ENCODE measurements at regions not wholly inside any gene's neighbourhood (a gene's known extent, or its start where the extent isn't known, plus 50 kb on each side); places are given as distances from the start of the nearest gene placed in this dataset.

DNA sequence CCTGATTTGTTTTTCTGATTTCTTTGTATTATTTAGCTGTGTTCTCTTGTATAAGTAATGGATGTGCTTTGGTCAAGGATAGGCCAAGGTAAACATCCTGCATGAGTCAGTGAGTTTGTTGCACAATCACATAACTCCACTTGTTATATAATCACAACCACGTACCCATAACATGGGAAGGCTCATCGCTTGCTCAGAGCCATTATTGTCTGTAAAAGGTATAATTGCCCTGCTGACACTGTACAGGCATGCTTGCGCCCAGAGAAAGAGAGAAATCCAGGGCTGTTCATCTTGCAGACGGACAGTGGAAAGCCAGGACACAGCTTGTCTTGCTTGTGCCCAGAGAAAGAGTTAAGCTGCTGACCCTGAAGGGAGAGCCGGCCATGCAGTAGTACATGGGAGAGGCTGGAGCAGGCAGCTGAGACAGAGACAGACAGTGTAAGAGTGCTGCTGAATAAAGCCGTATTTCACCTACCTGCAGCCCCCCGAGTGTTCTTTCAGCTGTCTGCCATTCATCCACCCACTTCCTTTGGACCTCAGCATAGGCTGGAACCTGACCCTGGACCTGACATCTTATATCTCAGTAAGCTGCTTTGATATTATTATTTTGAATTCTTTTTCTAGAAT is 174.7 kb upstream of the DAAM1 start:
- peaks cover 7% of the 10 kb centered on the region for H3K36me3 Mint-ChIP-seq (ENCODE audit: insufficient read depth, unreplicated experiment)
- TF ChIP-seq, protein P1, sequence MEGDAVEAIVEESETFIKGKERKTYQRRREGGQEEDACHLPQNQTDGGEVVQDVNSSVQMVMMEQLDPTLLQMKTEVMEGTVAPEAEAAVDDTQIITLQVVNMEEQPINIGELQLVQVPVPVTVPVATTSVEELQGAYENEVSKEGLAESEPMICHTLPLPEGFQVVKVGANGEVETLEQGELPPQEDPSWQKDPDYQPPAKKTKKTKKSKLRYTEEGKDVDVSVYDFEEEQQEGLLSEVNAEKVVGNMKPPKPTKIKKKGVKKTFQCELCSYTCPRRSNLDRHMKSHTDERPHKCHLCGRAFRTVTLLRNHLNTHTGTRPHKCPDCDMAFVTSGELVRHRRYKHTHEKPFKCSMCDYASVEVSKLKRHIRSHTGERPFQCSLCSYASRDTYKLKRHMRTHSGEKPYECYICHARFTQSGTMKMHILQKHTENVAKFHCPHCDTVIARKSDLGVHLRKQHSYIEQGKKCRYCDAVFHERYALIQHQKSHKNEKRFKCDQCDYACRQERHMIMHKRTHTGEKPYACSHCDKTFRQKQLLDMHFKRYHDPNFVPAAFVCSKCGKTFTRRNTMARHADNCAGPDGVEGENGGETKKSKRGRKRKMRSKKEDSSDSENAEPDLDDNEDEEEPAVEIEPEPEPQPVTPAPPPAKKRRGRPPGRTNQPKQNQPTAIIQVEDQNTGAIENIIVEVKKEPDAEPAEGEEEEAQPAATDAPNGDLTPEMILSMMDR (IDR thresholded peaks at IDR 0.05; ENCODE audit: unreplicated experiment) = no peak
- no peaks in the 10 kb centered on the region for H3K4me1 Mint-ChIP-seq (ENCODE audit: insufficient read depth, unreplicated experiment)
- no TSS peak for BruUV-seq (replicated peaks)
- no peak overlapping the region for H3K27ac Mint-ChIP-seq (ENCODE audit: low read depth, unreplicated experiment)
- H3K4me3 Mint-ChIP-seq (ENCODE audit: unreplicated experiment) = no peak overlapping the region
- H3K27me3 Mint-ChIP-seq (ENCODE audit: insufficient read depth, unreplicated experiment) = peaks cover 8% of the 10 kb centered on the region
- POLR2A ChIA-PET = no interaction called here
- DNase-seq (ENCODE audit: unreplicated experiment) = peak; percentile 80
- intact Hi-C loops (cut with micrococcal nuclease) = no loop called here
- H3K9me3 Mint-ChIP-seq (ENCODE audit: unreplicated experiment) = no peaks in the 10 kb centered on the region
- CTCF ChIA-PET = no interaction called here

DNA sequence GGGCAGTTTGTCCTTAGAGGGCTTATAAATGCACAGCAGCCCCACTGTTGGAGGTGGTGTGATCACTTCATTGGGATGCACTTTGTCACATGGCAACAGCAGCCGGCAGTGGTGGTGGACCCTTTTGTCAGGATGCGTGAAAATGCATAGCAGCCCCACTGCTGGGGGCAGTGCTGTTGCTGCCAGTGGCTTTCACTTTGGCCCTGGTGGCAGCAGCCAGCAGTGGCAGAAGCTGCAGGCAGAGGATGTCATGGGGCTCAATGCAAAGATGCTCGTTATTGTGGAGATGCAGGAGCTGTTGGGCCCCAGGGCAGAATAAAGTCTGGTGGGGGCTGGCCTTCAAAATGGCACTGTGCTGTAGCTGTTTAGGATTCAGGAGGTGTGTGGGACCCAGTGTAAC is 173.0 kb upstream of the DAAM1 start:
- peaks cover 7% of the 10 kb centered on the region for H3K36me3 Mint-ChIP-seq (ENCODE audit: insufficient read depth, unreplicated experiment)
- no peaks in the 10 kb centered on the region for H3K27me3 Mint-ChIP-seq (ENCODE audit: insufficient read depth, unreplicated experiment)
- CTCF ChIA-PET = interaction anchor here (1.0 kb wide), 1 partner anchor 13 kb away, joined by 3 read pairs; no protein-coding TSS in a partner anchor
- intact Hi-C loops (cut with micrococcal nuclease) = no loop called here
- no peaks in the 10 kb centered on the region for H3K9me3 Mint-ChIP-seq (ENCODE audit: unreplicated experiment)
- TF ChIP-seq, protein P1 (IDR thresholded peaks at IDR 0.05; ENCODE audit: unreplicated experiment) = no peak
- no TSS peak for BruUV-seq (replicated peaks)
- DNase-seq (ENCODE audit: unreplicated experiment) = no peak
- no peak overlapping the region for H3K4me3 Mint-ChIP-seq (ENCODE audit: unreplicated experiment)
- H3K4me1 Mint-ChIP-seq (ENCODE audit: insufficient read depth, unreplicated experiment) = no peaks in the 10 kb centered on the region
- no peak overlapping the region for H3K27ac Mint-ChIP-seq (ENCODE audit: low read depth, unreplicated experiment)
- POLR2A ChIA-PET = no interaction called here

DNA sequence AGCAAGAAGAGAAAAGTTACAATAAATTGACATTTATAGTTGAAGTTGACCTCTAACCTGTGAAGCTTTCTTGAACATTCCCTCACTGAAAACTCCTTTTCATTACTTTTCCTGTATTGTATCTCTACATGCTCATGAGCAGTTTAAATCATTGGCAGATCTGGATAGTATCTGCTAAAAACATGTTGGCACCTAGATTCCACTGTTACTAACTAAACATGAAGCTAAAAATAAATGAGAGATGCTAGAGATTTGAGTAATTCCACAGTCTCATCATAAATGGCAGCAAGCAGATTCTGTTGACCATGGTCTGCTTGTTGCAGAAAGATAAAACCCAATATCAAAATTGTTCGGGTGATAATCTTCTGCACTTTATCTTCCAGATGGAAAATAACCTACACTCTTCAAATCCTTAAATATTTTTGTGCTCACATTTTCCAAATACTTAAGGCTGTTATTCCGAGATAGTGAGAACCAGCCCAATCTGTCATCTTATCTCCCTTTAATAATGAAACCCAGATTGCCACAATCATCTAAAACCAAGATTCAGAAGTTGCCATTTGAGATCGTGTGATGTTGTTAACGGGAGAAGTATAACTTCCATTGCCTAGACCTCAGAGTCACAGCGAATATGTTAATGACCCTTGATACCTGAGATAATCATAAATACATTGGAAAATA is 171.0 kb upstream of the DAAM1 start:
- TF ChIP-seq, protein P1 (IDR thresholded peaks at IDR 0.05; ENCODE audit: unreplicated experiment) = no peak
- peaks cover 7% of the 10 kb centered on the region for H3K36me3 Mint-ChIP-seq (ENCODE audit: insufficient read depth, unreplicated experiment)
- no peak overlapping the region for H3K4me3 Mint-ChIP-seq (ENCODE audit: unreplicated experiment)
- H3K27me3 Mint-ChIP-seq (ENCODE audit: insufficient read depth, unreplicated experiment) = peaks cover 8% of the 10 kb centered on the region
- ChIA-PET POLR2A (no interaction called here), CTCF (interaction anchor here (0.6 to 0.9 kb wide), 3 partner anchors 200 to 378 kb away, joined by 3 to 4 read pairs (median 3); no protein-coding TSS in a partner anchor)
- no peak for DNase-seq (ENCODE audit: unreplicated experiment)
- intact Hi-C loops (cut with micrococcal nuclease) = no loop called here
- BruUV-seq (replicated peaks) = no TSS peak
- no peak overlapping the region for H3K27ac Mint-ChIP-seq (ENCODE audit: low read depth, unreplicated experiment)
- H3K9me3 Mint-ChIP-seq (ENCODE audit: unreplicated experiment) = no peaks in the 10 kb centered on the region
- no peaks in the 10 kb centered on the region for H3K4me1 Mint-ChIP-seq (ENCODE audit: insufficient read depth, unreplicated experiment)

DNA sequence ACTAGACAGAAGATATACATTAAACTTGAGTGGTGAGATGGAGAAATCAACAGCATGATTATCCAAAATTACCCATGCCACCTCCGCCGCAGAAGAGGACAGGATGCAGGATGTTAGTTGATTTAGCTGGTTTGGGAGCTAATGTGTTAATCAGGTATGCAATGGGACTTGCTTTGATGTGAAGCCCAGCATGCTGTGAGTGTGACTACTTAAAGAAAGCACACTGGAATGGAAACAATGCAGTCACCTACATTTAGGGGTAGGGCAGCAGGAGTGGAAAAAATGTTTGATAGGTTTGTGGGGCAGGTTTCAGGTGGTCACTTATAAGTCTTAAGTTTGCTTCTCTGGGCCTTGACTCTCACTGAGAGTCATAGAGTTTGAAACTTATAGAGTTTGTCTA is 170.0 kb upstream of the DAAM1 start:
- Mint-ChIP-seq H3K27me3 (ENCODE audit: insufficient read depth, unreplicated experiment) (peaks cover 13% of the 10 kb centered on the region), H3K36me3 (ENCODE audit: insufficient read depth, unreplicated experiment) (peaks cover 5% of the 10 kb centered on the region), H3K9me3 (ENCODE audit: unreplicated experiment) (no peaks in the 10 kb centered on the region), H3K27ac (ENCODE audit: low read depth, unreplicated experiment) (no peak overlapping the region), H3K4me3 (ENCODE audit: unreplicated experiment) (no peak overlapping the region), H3K4me1 (ENCODE audit: insufficient read depth, unreplicated experiment) (no peaks in the 10 kb centered on the region)
- no TSS peak for BruUV-seq (replicated peaks)
- CTCF ChIA-PET = no interaction called here
- DNase-seq (ENCODE audit: unreplicated experiment) = no peak
- intact Hi-C loops (cut with micrococcal nuclease) = no loop called here
- POLR2A ChIA-PET = no interaction called here
- TF ChIP-seq, protein P1 (IDR thresholded peaks at IDR 0.05; ENCODE audit: unreplicated experiment) = no peak

Measured in MCF 10A (cell line).